GM21367 (cell line): ENCODE measurements at regions not wholly inside any gene's neighbourhood (a gene's known extent, or its start where the extent isn't known, plus 50 kb on each side); places are given as distances from the start of the nearest gene placed in this dataset.

Source experiments
- ATAC-seq: cut with Tn5 transposase; IDR thresholded peaks from one replicate; pipeline ENCODE4 v1.9.1; 2021; ENCODE audit not compliant: unreplicated experiment

DNA sequence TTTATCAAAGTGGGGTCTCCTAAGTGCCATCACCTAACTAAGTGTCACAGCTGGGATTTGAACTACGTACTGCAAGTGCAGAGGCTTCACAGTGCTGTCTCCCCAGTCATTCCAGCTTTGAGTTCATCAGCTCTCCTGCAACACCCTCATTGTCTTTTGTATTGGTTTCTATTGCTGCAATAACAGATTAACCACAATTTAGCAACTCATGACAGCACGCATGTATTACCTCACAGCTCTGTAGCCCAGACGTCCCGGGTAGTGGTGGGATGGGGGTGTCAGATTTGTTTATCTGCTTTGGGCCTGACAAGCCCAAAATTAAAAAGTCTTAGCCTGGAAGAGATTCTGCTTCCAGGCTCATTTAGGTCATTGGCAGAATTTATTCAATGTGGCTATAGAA lies 220.5 kb upstream of the LRRN1 start:
- no peak for ATAC-seq

DNA sequence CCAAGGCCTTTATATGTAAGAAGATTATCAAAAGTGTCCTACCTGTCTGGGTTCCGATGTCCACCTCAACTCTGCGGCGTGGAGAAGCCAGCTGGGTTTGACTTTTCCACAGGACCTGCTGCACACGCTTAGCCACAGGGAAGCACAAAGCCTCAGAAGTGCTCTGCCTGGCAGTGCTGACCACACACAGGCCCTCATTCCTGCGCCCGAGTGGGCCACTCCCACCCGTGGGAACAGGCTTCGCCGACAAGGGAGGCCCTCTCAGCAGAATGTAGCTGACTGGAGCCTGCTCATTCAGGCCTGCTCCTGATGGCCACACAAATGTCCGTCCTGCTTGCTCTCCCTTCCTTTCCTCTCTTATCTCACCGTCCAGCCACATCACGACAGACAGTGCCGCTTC lies 221.4 kb upstream of the LRRN1 start:
- no peak for ATAC-seq

DNA sequence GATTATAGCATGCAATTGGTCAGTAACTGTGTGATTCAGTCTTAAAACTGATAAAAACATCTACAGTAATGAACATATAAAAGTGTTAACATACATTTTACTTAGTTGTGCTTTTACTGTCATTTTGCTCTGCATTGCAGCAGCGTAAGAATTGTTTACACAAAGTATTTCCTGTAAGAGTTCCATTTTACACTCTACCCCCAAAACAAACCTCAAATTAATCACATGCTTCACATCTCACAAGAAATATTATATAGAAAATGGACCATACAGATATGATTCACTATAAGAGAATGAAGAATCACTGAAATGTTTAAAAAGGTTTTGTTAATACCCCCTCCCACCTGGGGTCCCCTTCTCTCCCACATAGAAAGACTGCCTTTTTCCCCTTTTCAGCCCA lies 225.9 kb upstream of the LRRN1 start:
- no peak for ATAC-seq

DNA sequence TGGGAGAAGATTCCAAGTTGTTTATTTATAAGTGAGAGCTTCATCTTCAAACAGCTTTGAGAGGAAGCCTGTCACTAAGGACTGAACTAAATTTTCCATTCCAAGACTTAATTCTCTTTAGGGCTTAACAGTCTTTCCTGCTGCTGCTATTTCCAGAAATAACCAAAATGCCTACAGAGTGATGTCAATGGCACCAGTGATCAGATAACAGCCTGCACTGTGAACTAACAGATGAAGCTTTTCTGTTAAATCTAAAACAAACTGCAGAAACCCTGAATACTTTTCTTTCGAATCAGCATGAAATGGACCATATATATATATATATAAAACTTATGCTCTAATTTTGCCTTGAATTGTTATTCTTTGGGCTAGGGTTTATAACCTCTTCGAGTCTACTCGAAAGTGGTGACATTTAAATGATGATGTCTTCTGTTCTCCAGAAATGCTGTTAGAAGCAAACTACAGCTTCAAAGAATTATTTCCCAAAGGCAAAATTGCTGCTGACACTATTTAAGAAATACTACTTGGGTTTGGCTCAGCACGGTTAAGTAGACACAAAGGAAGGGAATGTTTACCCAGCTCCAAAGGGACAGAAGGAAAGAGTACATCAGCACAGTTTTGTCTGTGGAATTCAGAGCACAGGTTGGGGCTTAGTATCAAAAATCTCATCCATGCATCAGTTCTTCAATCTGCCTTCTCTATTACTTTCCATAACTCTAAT lies 238.5 kb upstream of the LRRN1 start:
- ATAC-seq, result no peak

DNA sequence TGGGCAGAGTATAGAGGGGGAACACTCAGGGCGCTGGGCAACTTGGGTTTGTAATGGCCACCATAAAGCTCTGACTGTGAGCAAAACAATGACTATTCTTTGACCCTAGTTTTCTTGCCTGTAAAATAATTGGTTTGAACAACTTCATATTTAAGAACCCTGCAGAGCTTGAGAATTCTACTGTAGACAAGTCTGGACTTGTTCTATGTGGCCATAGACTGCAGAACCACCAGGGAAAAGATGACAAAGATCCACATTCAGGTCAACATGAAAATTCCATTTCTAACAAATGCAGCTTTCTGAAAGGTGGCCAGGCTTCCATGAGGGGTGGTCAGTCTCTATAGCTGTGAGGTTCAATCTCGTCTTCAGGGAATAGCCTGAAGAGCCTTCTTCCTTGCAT lies 239.4 kb upstream of the LRRN1 start:
- no peak for ATAC-seq

DNA sequence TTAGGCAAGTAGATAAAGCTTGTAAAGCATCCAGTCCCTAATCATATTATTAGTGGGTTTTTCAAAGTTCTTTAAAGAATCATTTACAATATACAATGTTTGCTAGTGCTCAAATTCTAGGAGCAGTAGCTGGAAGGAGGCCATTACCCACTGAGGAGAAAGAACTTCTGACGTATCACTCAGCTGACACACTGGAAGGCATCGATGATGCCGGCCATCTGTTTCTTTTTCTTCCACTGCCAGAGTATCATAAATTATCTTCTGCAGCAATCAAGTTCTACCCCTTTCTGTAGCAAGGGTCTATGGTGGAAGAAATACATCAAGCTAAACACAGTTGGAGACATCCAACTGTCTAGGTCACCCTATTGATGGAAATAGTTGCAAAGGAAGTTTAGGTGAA lies 243.2 kb upstream of the LRRN1 start:
- ATAC-seq, result no peak

DNA sequence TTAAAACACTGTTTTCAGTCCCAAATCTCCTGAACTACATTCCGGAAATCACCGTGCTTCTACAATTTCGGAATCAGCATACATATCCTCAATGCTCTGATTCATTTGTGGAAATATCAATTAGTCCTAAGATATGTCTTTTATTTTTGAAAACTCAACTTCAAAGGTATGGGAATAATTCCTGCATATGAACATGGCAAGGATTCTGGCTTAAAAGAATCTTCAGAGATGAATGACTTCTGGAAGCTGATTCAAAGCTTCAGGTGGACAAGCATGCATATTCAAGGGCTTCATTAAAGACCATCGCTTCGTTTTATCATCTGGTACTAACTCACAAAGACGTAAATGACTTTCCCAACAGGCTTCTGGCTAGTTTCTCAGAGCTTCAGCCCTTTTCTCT lies 246.0 kb upstream of the LRRN1 start:
- ATAC-seq, result no peak

DNA sequence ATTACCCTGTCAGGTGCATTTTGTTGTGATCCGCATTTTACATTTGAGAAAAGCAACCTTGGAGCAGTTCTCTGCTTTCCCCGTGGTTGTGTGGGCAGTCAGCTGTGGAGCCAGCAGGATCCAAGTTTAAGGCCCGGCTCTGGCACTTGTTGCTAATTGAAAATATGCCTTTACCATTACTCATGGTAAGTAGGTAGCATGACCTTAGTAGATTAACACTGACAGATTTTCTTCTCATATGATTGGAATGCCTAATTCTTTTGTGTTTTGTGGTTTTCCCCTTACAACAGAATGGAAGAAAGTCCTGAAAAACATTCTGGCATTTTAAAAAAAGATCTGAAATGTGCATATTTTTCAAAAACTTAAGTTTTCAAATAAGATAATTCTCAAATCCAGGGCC lies 246.5 kb upstream of the LRRN1 start:
- no peak for ATAC-seq

DNA sequence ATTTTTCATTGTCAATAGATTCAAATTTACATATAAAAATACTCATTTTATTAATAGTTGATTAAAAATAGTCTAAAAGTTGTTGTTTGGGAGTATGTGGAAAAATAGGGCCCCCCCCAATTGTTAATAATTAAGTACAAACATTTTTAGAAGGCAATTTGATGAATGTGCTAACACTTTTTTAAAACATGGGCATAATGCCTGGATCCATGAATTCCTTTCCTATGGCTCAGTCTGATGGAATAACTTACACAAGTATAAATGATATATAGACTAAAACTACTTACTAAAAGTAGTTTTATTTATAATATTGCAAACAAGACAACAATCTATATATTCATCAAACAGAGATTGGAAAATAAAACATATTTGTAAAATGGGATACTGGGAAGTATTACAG lies 247.2 kb upstream of the LRRN1 start:
- ATAC-seq, result no peak

DNA sequence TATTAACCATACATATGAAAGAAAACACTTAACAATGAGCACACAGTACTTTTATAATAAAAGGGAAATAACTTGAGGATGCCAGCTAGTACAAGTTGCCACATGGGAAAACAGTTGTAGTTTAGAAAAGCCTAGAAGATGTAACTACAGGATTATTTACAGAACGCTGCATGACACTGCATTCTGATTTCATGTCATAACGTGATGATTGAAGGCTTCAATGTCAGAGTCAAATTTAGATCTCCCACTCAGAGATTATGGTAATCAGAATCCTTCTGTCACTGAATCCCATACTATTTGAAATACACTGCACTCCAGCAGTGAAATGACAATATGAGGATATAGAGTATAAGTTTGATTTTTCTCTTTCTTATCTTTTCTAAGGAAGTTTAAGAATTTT lies 253.9 kb upstream of the LRRN1 start:
- ATAC-seq, result no peak

DNA sequence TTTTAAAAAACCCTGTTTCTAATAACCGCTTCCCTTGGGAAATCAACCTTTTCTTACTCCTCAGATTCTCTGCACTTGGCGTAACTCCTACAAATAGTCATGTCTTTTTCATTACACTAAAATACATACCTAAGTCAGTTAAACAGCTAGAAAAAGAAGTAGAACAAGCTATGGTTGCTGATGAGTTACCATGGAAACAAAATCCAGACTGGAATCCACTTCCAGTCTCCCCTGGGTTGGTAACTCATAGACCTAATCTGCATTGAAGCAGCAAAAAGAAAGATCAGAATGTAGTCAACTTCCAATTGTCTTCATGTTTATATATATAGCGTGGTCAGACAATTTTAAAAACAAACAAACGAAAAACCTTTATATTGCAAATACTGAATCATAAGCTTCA lies 260.8 kb upstream of the LRRN1 start:
- ATAC-seq, result no peak

DNA sequence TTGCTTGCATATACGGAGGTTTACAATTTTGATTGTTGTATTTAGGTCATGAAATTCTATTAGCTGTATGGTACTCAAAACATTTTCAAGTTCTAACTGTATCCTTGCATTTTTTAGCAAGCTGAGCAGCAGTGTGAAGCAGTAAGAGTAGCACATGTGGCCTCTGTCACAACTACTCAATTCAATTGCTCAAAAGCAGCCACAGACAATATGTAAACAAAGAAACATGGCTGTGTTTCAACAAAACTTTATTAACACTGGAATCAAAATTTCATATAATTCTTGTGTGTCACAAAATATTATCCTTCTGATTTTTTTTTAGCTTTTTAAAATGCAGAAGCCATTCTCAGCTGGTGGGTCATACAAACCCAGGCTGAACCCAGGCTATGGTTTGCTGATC lies 266.7 kb upstream of the LRRN1 start:
- no peak for ATAC-seq

DNA sequence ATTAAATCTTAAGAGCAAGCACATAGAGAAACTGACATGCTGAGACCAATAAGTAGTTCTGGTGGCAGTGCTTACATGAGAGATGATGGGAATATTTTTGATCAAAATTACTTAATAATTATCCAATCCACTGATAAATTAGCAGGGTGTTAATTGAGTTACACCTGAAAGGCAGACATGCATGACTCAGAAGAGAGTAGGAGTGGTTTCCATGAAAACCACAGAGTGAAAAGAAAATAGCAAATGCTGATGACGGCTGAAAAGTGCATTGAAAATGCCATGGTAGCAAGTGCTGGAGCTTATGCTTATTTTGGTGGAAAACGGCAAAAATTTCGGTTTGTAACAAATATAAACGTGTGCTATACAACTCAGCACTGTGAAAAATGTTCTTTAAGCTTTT lies 267.8 kb upstream of the LRRN1 start:
- ATAC-seq, result no peak

DNA sequence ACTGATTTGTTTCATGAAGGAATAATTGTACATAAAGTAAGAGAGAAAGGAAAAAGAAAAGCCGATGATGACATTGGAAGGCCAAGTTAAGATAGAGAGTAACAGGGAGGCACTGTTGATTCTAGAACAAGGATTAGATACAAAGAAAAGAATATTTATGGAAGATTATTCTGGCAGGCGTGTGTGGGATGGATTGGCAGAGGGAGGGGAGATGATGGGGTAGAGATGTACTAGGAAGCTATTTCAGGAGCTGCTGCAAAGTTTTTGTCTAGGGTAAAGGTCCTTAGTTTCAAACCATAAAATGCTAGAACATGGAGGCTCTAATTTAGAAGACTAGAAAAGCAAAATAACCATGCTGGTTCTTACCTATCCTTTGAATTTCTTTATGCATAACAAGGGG lies 280.0 kb upstream of the LRRN1 start:
- ATAC-seq, result no peak

DNA sequence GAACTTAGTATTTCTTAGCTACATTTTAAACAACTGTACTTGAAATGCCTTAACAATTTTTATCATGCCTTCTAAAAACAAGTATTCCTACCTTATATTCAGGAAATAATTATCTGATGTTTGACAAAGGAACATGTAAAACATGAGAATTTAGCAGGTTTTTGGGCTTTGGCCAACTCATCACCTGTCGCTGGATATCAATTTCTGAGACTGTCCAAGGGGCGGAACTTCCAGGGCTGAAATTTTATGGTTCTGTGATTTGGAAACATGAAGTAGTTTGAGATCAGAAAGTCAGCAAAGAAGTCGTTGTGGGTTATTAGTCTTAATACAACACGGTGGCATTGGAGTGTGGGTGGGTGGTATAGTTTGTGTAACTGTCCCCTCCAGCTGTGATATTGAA lies 282.2 kb upstream of the LRRN1 start:
- ATAC-seq, result no peak

DNA sequence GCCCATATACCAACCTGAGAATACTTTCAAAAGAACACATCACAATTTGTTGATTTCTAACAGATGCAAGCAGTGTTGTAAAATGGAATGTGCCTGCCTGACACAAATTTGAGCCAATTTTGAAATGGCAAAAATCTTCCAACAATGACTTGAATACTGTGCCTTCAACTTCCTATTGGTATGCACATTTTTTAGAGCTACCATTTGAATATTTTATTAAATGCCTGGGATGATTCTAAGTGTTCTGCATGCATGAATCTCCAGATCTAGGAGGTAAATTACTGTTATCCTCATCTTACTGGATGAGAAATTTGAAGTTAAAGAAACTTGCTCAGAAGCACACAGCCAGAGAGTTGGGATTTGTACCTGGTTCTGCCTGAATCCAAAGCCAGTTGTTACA lies 282.8 kb upstream of the LRRN1 start:
- no peak for ATAC-seq

DNA sequence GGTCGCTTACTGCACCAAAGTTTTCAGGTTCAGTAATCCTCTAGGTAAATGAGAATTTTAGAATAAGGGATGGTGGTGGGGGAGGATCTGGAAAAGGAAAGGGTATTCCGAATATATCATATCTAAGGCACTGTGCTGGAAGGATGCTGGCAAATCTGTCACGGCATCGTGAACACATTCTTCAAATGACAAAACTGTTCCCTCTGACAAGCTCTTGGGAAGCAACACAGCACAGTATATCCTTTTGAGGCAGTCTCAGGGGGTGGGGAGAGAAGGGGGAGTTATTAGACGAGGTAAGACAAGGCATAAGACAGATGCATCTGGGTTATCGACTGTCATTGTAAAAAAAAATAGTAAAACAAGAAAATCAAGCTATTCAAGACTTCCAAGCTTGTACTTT lies 289.6 kb upstream of the LRRN1 start:
- no peak for ATAC-seq

DNA sequence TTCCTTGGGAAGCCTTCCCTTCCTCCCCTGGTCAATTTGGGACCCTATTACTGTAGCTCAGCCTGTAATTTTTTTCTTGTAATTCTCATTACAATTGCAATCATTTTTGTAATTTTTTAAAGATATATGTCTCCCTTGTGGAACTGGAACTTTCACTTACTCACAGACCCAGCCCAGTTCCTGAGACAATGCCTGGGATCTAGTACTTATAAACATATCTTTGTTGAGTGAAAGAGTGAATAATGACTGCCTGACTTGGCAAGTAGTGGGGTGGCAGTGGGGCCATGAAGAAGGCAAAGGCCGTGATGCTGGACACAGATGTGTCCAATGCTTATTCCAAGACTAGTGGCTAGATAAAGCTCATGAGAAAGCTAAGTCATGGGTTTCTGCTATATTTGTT lies 294.5 kb upstream of the LRRN1 start:
- no peak for ATAC-seq

DNA sequence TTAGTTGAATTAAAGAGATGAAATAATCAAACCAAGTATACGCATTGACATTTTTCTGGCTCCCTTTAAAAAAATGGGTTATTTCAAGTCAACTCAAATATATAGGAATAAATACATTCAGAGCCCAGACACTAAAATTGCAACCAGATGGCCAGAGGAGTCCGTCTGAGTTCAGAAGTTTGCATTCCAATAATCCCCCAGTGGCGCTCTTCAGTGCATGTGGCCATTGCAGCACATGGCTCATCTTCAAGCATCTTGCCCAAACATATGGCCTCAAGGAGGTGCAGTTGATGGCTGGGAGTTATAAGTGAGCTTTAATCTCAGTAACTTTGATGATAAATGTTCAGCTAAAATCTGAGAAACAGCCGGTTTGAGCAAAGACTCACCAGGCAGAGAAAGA lies 295.8 kb upstream of the LRRN1 start:
- no peak for ATAC-seq

DNA sequence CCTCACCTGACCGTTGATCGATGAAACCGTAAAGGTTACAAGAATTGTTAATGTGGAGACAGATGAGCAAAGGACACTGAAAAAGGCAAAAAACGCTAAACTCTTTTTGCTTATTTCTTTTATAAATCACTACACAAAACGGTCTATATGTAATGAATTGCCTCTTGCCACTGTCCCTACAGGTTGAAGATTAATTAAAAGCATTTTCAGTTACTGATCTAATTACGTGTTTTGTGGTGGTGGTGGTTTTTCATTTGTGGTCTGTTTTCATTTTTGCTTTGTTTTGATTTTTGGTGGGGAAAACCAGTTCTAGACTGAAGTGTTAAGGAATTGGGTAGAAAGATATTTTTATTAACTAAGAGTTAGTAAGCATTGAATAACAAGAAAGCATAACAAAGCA lies 299.2 kb upstream of the LRRN1 start:
- no peak for ATAC-seq

DNA sequence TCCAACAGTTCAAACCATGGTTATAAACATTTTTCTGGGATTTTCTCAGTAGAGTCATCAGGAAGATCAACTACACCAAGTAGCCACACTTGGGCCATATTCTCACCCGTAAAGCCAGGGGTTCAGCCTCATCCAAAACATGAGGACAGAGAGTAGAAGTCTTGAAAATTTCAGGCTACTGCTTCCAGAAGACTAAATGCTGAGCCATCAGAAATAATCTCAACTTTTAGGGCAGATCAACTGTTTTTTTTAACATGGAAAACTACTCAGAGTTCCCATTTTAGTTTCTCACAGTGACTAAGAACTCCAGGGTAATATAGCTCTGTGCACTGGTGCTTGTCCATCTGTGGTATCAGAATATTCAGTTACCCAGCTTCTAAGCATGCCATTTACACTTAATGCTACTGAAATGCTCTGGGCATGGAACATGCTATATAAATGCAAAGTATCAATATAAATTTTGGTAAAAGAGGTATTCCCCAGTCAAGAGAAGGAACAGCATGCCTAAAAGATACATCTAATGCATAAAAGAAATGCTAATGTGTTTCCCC lies 300.1 kb upstream of the LRRN1 start:
- ATAC-seq, result no peak

DNA sequence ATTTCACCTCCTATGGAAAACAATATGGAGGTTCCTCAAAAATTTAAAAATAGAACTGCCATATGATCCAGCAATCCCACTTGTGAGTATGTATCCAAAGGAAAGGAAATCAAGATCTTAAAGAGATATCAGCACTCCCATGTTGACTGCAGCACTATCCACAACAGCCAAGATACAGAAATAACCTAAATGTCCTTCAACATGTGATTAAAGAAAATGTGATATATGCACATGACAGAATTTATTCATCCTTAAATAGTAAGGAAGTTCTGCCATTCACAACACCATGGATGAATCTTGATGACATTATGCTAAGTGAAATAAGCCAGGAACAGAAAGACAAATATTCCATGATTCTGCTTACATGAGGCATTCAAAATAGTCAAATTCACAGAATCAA lies 303.6 kb upstream of the LRRN1 start:
- no peak for ATAC-seq

DNA sequence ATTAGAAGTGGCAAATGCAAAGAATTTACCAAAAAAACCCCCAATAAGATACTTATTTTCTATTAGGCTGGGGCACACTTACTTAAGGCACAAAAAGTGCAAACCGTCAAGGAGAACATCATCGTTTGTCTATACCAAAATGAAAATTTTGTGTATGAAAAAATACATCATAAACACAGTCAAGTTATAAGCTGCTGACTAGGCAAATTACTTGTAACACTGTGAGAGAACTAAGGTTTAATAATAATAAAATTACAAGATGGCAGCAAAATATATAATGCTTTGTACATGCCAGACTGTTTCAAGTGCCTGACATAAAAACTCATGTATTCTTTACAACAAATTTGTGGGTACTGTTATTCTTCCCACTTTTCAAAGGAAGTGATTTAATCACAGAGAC lies 297.2 kb upstream of the CRBN start:
- no peak for ATAC-seq
